ENCODE measurements at regions not wholly inside any gene's neighbourhood (a gene's known extent, or its start where the extent isn't known, plus 50 kb on each side); places are given as distances from the start of the nearest gene placed in this dataset.

- CTCF ChIA-PET: no interaction called here
- Mint-ChIP-seq H3K4me1 (ENCODE audit: low read depth) (no peaks in the 10 kb centered on the region), H3K27ac (no peak overlapping the region), H3K9me3 (peaks cover 21% of the 10 kb centered on the region), H3K36me3 (no peaks in the 10 kb centered on the region), H3K27me3 (no peaks in the 10 kb centered on the region), H3K4me3 (no peak overlapping the region)
- POLR2A ChIA-PET: no interaction called here
- no peak for DNase-seq
- intact Hi-C loops (cut with micrococcal nuclease): no loop called here
Observed at GRCh38 chr18:65380986-65381385, 369.8 kb upstream of the CDH7 start.

GRCh38 chr18:65380571-65380970, 370.2 kb upstream of the CDH7 start:
- H3K36me3 Mint-ChIP-seq: no peaks in the 10 kb centered on the region
- H3K4me1 Mint-ChIP-seq (ENCODE audit: low read depth): no peaks in the 10 kb centered on the region
- no peak for DNase-seq
- no peaks in the 10 kb centered on the region for H3K27me3 Mint-ChIP-seq
- peaks cover 17% of the 10 kb centered on the region for H3K9me3 Mint-ChIP-seq
- H3K4me3 Mint-ChIP-seq: no peak overlapping the region
- H3K27ac Mint-ChIP-seq: no peak overlapping the region
- ChIA-PET CTCF (no interaction called here), POLR2A (no interaction called here)
- intact Hi-C loops (cut with micrococcal nuclease): no loop called here

GRCh38 chr18:65372904-65373303, 377.9 kb upstream of the CDH7 start:
- intact Hi-C loops (cut with micrococcal nuclease): no loop called here
- Mint-ChIP-seq H3K36me3 (no peaks in the 10 kb centered on the region), H3K4me3 (no peak overlapping the region), H3K9me3 (peaks cover 8% of the 10 kb centered on the region), H3K27ac (no peak overlapping the region), H3K4me1 (ENCODE audit: low read depth) (no peaks in the 10 kb centered on the region), H3K27me3 (no peaks in the 10 kb centered on the region)
- no peak for DNase-seq
- CTCF ChIA-PET: no interaction called here
- POLR2A ChIA-PET: no interaction called here

GRCh38 chr18:65365245-65365980, 385.4 kb upstream of the CDH7 start:
- POLR2A ChIA-PET: no interaction called here
- H3K4me3 Mint-ChIP-seq: no peak overlapping the region

GRCh38 chr18:65363911-65364632, 386.7 kb upstream of the CDH7 start:
- Mint-ChIP-seq H3K27ac (no peak overlapping the region), H3K4me3 (no peak overlapping the region), H3K4me1 (ENCODE audit: low read depth) (no peaks in the 10 kb centered on the region), H3K27me3 (no peaks in the 10 kb centered on the region), H3K36me3 (no peaks in the 10 kb centered on the region), H3K9me3 (peaks cover 9% of the 10 kb centered on the region)
- CTCF ChIA-PET: no interaction called here
- no peak for DNase-seq
- intact Hi-C loops (cut with micrococcal nuclease): no loop called here
- POLR2A ChIA-PET: no interaction called here

More at GRCh38 chr18:65365245-65365980, 385.4 kb upstream of the CDH7 start:
- no peak overlapping the region for H3K27ac Mint-ChIP-seq
- H3K27me3 Mint-ChIP-seq: no peaks in the 10 kb centered on the region
- peaks cover 8% of the 10 kb centered on the region for H3K9me3 Mint-ChIP-seq
- no peak for DNase-seq
- intact Hi-C loops (cut with micrococcal nuclease): no loop called here
- no peaks in the 10 kb centered on the region for H3K4me1 Mint-ChIP-seq (ENCODE audit: low read depth)
- no peaks in the 10 kb centered on the region for H3K36me3 Mint-ChIP-seq
- CTCF ChIA-PET: no interaction called here

- CTCF ChIA-PET: no interaction called here
- no peak overlapping the region for H3K27ac Mint-ChIP-seq
Observed at GRCh38 chr18:65363011-65363410, 387.8 kb upstream of the CDH7 start.

GRCh38 chr18:65359479-65359878, 391.3 kb upstream of the CDH7 start:
- no peaks in the 10 kb centered on the region for H3K27me3 Mint-ChIP-seq
- DNase-seq: no peak
- H3K36me3 Mint-ChIP-seq: no peaks in the 10 kb centered on the region
- POLR2A ChIA-PET: no interaction called here
- intact Hi-C loops (cut with micrococcal nuclease): no loop called here
- H3K4me3 Mint-ChIP-seq: no peak overlapping the region
- peaks cover 15% of the 10 kb centered on the region for H3K9me3 Mint-ChIP-seq
- CTCF ChIA-PET: no interaction called here
- H3K4me1 Mint-ChIP-seq (ENCODE audit: low read depth): no peaks in the 10 kb centered on the region
- H3K27ac Mint-ChIP-seq: no peak overlapping the region

More at GRCh38 chr18:65363011-65363410, 387.8 kb upstream of the CDH7 start:
- POLR2A ChIA-PET: no interaction called here
- Mint-ChIP-seq H3K36me3 (no peaks in the 10 kb centered on the region), H3K4me1 (ENCODE audit: low read depth) (no peaks in the 10 kb centered on the region), H3K9me3 (peaks cover 15% of the 10 kb centered on the region), H3K27me3 (no peaks in the 10 kb centered on the region), H3K4me3 (no peak overlapping the region)
- no peak for DNase-seq
- intact Hi-C loops (cut with micrococcal nuclease): no loop called here

GRCh38 chr18:65358306-65358705, 392.5 kb upstream of the CDH7 start:
- intact Hi-C loops (cut with micrococcal nuclease): no loop called here

GRCh38 chr18:65352186-65352585, 398.6 kb upstream of the CDH7 start:
- ChIA-PET POLR2A (no interaction called here), CTCF (no interaction called here)

More at GRCh38 chr18:65358306-65358705, 392.5 kb upstream of the CDH7 start:
- ChIA-PET CTCF (no interaction called here), POLR2A (no interaction called here)
- H3K4me1 Mint-ChIP-seq (ENCODE audit: low read depth): no peaks in the 10 kb centered on the region
- peaks cover 10% of the 10 kb centered on the region for H3K9me3 Mint-ChIP-seq
- no peak overlapping the region for H3K27ac Mint-ChIP-seq
- no peak overlapping the region for H3K4me3 Mint-ChIP-seq
- no peak for DNase-seq
- no peaks in the 10 kb centered on the region for H3K27me3 Mint-ChIP-seq
- no peaks in the 10 kb centered on the region for H3K36me3 Mint-ChIP-seq

GRCh38 chr18:65349635-65350034, 401.2 kb upstream of the CDH7 start:
- ChIA-PET POLR2A (no interaction called here), CTCF (no interaction called here)
- Mint-ChIP-seq H3K36me3 (no peaks in the 10 kb centered on the region), H3K9me3 (no peaks in the 10 kb centered on the region), H3K27ac (no peak overlapping the region), H3K4me1 (ENCODE audit: low read depth) (no peaks in the 10 kb centered on the region), H3K4me3 (no peak overlapping the region), H3K27me3 (no peaks in the 10 kb centered on the region)
- intact Hi-C loops (cut with micrococcal nuclease): no loop called here
- DNase-seq: no peak

More at GRCh38 chr18:65352186-65352585, 398.6 kb upstream of the CDH7 start:
- H3K4me3 Mint-ChIP-seq: no peak overlapping the region
- intact Hi-C loops (cut with micrococcal nuclease): no loop called here
- H3K4me1 Mint-ChIP-seq (ENCODE audit: low read depth): no peaks in the 10 kb centered on the region
- H3K27me3 Mint-ChIP-seq: no peaks in the 10 kb centered on the region
- H3K9me3 Mint-ChIP-seq: no peaks in the 10 kb centered on the region
- no peak for DNase-seq
- H3K36me3 Mint-ChIP-seq: no peaks in the 10 kb centered on the region
- H3K27ac Mint-ChIP-seq: no peak overlapping the region

- no peaks in the 10 kb centered on the region for H3K36me3 Mint-ChIP-seq
- no peak for DNase-seq
- H3K4me1 Mint-ChIP-seq (ENCODE audit: low read depth): no peaks in the 10 kb centered on the region
- H3K9me3 Mint-ChIP-seq: peaks cover 5% of the 10 kb centered on the region
- no peaks in the 10 kb centered on the region for H3K27me3 Mint-ChIP-seq
- no peak overlapping the region for H3K27ac Mint-ChIP-seq
- intact Hi-C loops (cut with micrococcal nuclease): no loop called here
- ChIA-PET POLR2A (no interaction called here), CTCF (no interaction called here)
- no peak overlapping the region for H3K4me3 Mint-ChIP-seq
Observed at GRCh38 chr18:65347446-65347845, 403.4 kb upstream of the CDH7 start.

- CTCF ChIA-PET: no interaction called here
- POLR2A ChIA-PET: no interaction called here
- H3K27ac Mint-ChIP-seq: no peak overlapping the region
- H3K36me3 Mint-ChIP-seq: no peaks in the 10 kb centered on the region
- intact Hi-C loops (cut with micrococcal nuclease): no loop called here
- peaks cover 10% of the 10 kb centered on the region for H3K9me3 Mint-ChIP-seq
- no peak overlapping the region for H3K4me3 Mint-ChIP-seq
- no peak for DNase-seq
- H3K4me1 Mint-ChIP-seq (ENCODE audit: low read depth): no peaks in the 10 kb centered on the region
- no peaks in the 10 kb centered on the region for H3K27me3 Mint-ChIP-seq
Observed at GRCh38 chr18:65346086-65346485, 404.7 kb upstream of the CDH7 start.

GRCh38 chr18:65343571-65343970, 407.2 kb upstream of the CDH7 start:
- DNase-seq: no peak
- Mint-ChIP-seq H3K27me3 (no peaks in the 10 kb centered on the region), H3K36me3 (no peaks in the 10 kb centered on the region), H3K4me1 (ENCODE audit: low read depth) (no peaks in the 10 kb centered on the region), H3K9me3 (peaks cover 10% of the 10 kb centered on the region), H3K4me3 (no peak overlapping the region), H3K27ac (no peak overlapping the region)
- intact Hi-C loops (cut with micrococcal nuclease): no loop called here
- ChIA-PET POLR2A (no interaction called here), CTCF (no interaction called here)
